GM12892 (cell line): ENCODE measurements at regions not wholly inside any gene's neighbourhood (a gene's known extent, or its start where the extent isn't known, plus 50 kb on each side); places are given as distances from the start of the nearest gene placed in this dataset.

Experiments used
- POLR2A ChIP-seq: IDR thresholded peaks from 2 replicates; pipeline ENCODE4 v1.6.1; 2011; ENCODE audit warnings: low read depth, low read length, control low read depth
- POLR2AphosphoS5 ChIP-seq: IDR thresholded peaks from 2 replicates; pipeline ENCODE4 v1.6.1; 2011; ENCODE audit warnings: low read depth, low read length, control low read depth

- TF ChIP-seq POLR2A (no peak), POLR2AphosphoS5 (no peak)
Observed at GRCh38 chr2:107235491-107236254, 349.7 kb upstream of the ST6GAL2 start.
